SU-DHL-6 (cell line): ENCODE measurements at regions not wholly inside any gene's neighbourhood (a gene's known extent, or its start where the extent isn't known, plus 50 kb on each side); places are given as distances from the start of the nearest gene placed in this dataset.

Experiments
- H2AFZ ChIP-seq: fragments of 200-600 bp; sonication (generic); 2 replicates; pipeline ENCODE4 v1.6.1; 2014; ENCODE audit warnings: low read depth, mild to moderate bottlenecking, moderate library complexity, mixed read lengths, antibody characterized with exemption, low read length; ENCODE audit not compliant: severe bottlenecking
- H3F3A ChIP-seq: fragments of 200-600 bp; shearing (Covaris generic); 2 replicates; pipeline ENCODE4 v1.6.0; 2016; ENCODE audit warnings: antibody characterized with exemption, mild to moderate bottlenecking; ENCODE audit not compliant: insufficient read depth
- H3K27ac ChIP-seq: fragments of 200-600 bp; sonication (generic); 2 replicates; pipeline ENCODE4 v1.5.1; 2016; ENCODE audit warnings: low read depth, mild to moderate bottlenecking, low read length, moderate library complexity, mixed read lengths
- H3K27me3 ChIP-seq: fragments of 200-600 bp; sonication (generic), shearing (Covaris generic); 2 replicates; pipeline ENCODE4 v1.6.0; 2014; ENCODE audit warnings: mild to moderate bottlenecking, low read length
- H3K36me3 ChIP-seq: fragments of 200-600 bp; sonication (generic); 2 replicates; pipeline ENCODE4 v1.6.1; 2014; ENCODE audit warnings: mild to moderate bottlenecking, low read length, mixed read lengths
- H3K4me2 ChIP-seq: fragments of 300-600, 200-600 bp; shearing (Covaris generic), sonication (generic); 2 replicates; pipeline ENCODE4 v1.6.0; 2014; ENCODE audit warnings: low read length, low read depth, mild to moderate bottlenecking; ENCODE audit not compliant: poor library complexity, severe bottlenecking
- H3K4me3 ChIP-seq: fragments of 200-600 bp; sonication (generic); 2 replicates; pipeline ENCODE4 v1.5.1; 2014; ENCODE audit warnings: antibody characterized with exemption, low read length, mild to moderate bottlenecking, mixed read lengths; ENCODE audit not compliant: insufficient read depth, poor library complexity, severe bottlenecking
- H3K79me2 ChIP-seq: fragments of 200-600 bp; sonication (generic); 2 replicates; pipeline ENCODE4 v1.6.1; 2014; ENCODE audit warnings: mild to moderate bottlenecking, low read length, moderate library complexity; ENCODE audit not compliant: insufficient read depth
- H3K9ac ChIP-seq: fragments of 200-600 bp; sonication (generic); 2 replicates; pipeline ENCODE4 v1.7.0; 2014; ENCODE audit warnings: mild to moderate bottlenecking, low read length
- H3K9me2 ChIP-seq: fragments of 200-600 bp; sonication (generic); replicated peaks from 2 replicates; pipeline ENCODE4 v1.6.1; 2014; ENCODE audit warnings: low read length; ENCODE audit not compliant: insufficient read depth
- H3K9me3 ChIP-seq: fragments of 200-600 bp; sonication (generic); 2 replicates; pipeline ENCODE4 v1.6.1; 2014; ENCODE audit warnings: low read length, mixed read lengths; ENCODE audit not compliant: insufficient read depth
- H4K20me1 ChIP-seq: fragments of 200-600 bp; sonication (generic); 2 replicates; pipeline ENCODE4 v1.6.1; 2014; ENCODE audit warnings: low read depth, mild to moderate bottlenecking, antibody characterized with exemption, low read length, moderate library complexity, mixed read lengths
- CTCF ChIP-seq: fragments of 200-600 bp; sonication (generic); IDR thresholded peaks from one replicate; pipeline ENCODE4 v1.5.1; 2017; ENCODE audit warnings: antibody characterized with exemption, mild to moderate bottlenecking, low read length, moderate library complexity; ENCODE audit not compliant: insufficient read depth, poor library complexity, severe bottlenecking
- EZH2phosphoT487 ChIP-seq: fragments of 200-600 bp; sonication (generic), shearing (Covaris generic); conservative IDR thresholded peaks from 2 replicates; pipeline ENCODE4 v1.6.1; 2018; ENCODE audit warnings: mild to moderate bottlenecking, antibody characterized with exemption, low read length, moderate library complexity, mixed read lengths

- no peak overlapping the region for H3K4me3 ChIP-seq
- no peaks in the 10 kb centered on the region for H4K20me1 ChIP-seq
- H2AFZ ChIP-seq = peak overlapping the region; percentile 1
- no peaks in the 10 kb centered on the region for H3K79me2 ChIP-seq
- no peaks in the 10 kb centered on the region for H3K9me2 ChIP-seq
- H3K27me3 ChIP-seq = no peaks in the 10 kb centered on the region
- no peak overlapping the region for H3K4me2 ChIP-seq
- H3K36me3 ChIP-seq = 0 out of 2 replicates have a peak, but pooled peaks cover 2% of the 10 kb centered on the region
- H3F3A ChIP-seq = no peaks in the 10 kb centered on the region; the same call in 1 of the 2 replicates
- no peak overlapping the region for H3K27ac ChIP-seq
- H3K9me3 ChIP-seq = peaks cover 5% of the 10 kb centered on the region; the same call in 1 of the 2 replicates
- H3K9ac ChIP-seq = no peak overlapping the region
- TF ChIP-seq CTCF = no peak
- TF ChIP-seq EZH2phosphoT487 = no peak
Observed at GRCh38 chr1:105419030-105419429, 1637.4 kb upstream of the PRMT6 start.

GRCh38 chr1:105427543-105427942, 1628.9 kb upstream of the PRMT6 start:
- Histone ChIP-seq H3K27me3 (no peaks in the 10 kb centered on the region), H3K9me3 (no peaks in the 10 kb centered on the region), H3K9ac (no peak overlapping the region), H3K79me2 (no peaks in the 10 kb centered on the region), H4K20me1 (no peaks in the 10 kb centered on the region), H3K9me2 (no peaks in the 10 kb centered on the region), H3K4me3 (no peak overlapping the region), H2AFZ (peak overlapping the region; percentile 23), H3K27ac (no peak overlapping the region), H3K36me3 (0 out of 2 replicates have a peak, but pooled peaks cover 3% of the 10 kb centered on the region), H3F3A (no peaks in the 10 kb centered on the region; the same call in 1 of the 2 replicates), H3K4me2 (no peak overlapping the region)
- TF ChIP-seq CTCF (no peak), EZH2phosphoT487 (no peak)

- H3K79me2 ChIP-seq = no peaks in the 10 kb centered on the region
- H3K9me2 ChIP-seq = no peaks in the 10 kb centered on the region
- no peak overlapping the region for H3K27ac ChIP-seq
- H3K9me3 ChIP-seq = peaks cover 15% of the 10 kb centered on the region; the same call in 1 of the 2 replicates
- no peaks in the 10 kb centered on the region for H3F3A ChIP-seq
- H3K4me2 ChIP-seq = no peak overlapping the region
- TF ChIP-seq CTCF = no peak
- no peak for TF ChIP-seq EZH2phosphoT487
- H2AFZ ChIP-seq = peak overlapping the region; percentile 50
- no peak overlapping the region for H3K4me3 ChIP-seq
- no peak overlapping the region for H3K9ac ChIP-seq
- H3K27me3 ChIP-seq = no peaks in the 10 kb centered on the region
- no peaks in the 10 kb centered on the region for H4K20me1 ChIP-seq
- no peaks in the 10 kb centered on the region for H3K36me3 ChIP-seq
Observed at GRCh38 chr1:105436589-105437259, 1619.8 kb upstream of the PRMT6 start.
